ENCODE measurements at regions not wholly inside any gene's neighbourhood (a gene's known extent, or its start where the extent isn't known, plus 50 kb on each side); places are given as distances from the start of the nearest gene placed in this dataset.

- in situ Hi-C loops (cut with MboI; ENCODE audit: low sequenced_read_pairs) (no loop called here), intact Hi-C loops (cut with micrococcal nuclease) (no loop called here), dilution Hi-C loops (cut with HindIII; ENCODE audit: low sequenced_read_pairs, unreplicated experiment) (no loop called here)
- Histone ChIP-seq H2BK20ac (ENCODE audit: low read depth, low read length) (no peak overlapping the region), H2BK15ac (ENCODE audit: low read depth, low read length) (no peak overlapping the region), H3K4me1 (ENCODE audit: control insufficient read depth, insufficient read depth, low read length) (no peaks in the 10 kb centered on the region), H3K18ac (ENCODE audit: low read depth, low read length) (no peak overlapping the region), H2AK9ac (replicated peaks; ENCODE audit: low read depth, low read length, poor library complexity) (no peak overlapping the region), H3K9me3 (ENCODE audit: control insufficient read depth, insufficient read depth, low read length) (no peaks in the 10 kb centered on the region), H3K4me2 (ENCODE audit: low read depth, low read length) (no peak overlapping the region), H4K91ac (ENCODE audit: insufficient read depth, low read depth, low read length) (no peak overlapping the region), H4K20me1 (ENCODE audit: insufficient read depth, low read length) (no peaks in the 10 kb centered on the region), H3K79me1 (ENCODE audit: low read depth in 1 of 2, low read length in 2 of 2) (no peaks in the 10 kb centered on the region), H3K27me3 (ENCODE audit: control insufficient read depth, insufficient read depth, low read length) (no peaks in the 10 kb centered on the region), H4K8ac (ENCODE audit: low read depth in 2 of 2, low read length in 2 of 2) (no peak overlapping the region), H2BK120ac (ENCODE audit: low read depth, low read length) (no peak overlapping the region), H3K9me1 (ENCODE audit: insufficient read depth, low read length) (no peaks in the 10 kb centered on the region), H2AFZ (replicated peaks; ENCODE audit: low read length, poor library complexity) (no peak overlapping the region), H3K4me3 (ENCODE audit: insufficient read depth, low read depth, low read length) (no peak overlapping the region), H2AK5ac (ENCODE audit: low read depth, low read length) (no peak overlapping the region), H3K23ac (ENCODE audit: low read depth, low read length) (no peak overlapping the region), H4K5ac (ENCODE audit: low read depth, low read length) (no peak overlapping the region), H3K27ac (ENCODE audit: insufficient read depth, low read length) (no peak overlapping the region), H3K4ac (ENCODE audit: low read depth, low read length) (no peak overlapping the region), H3K14ac (replicated peaks; ENCODE audit: low read depth, low read length) (no peak overlapping the region), H2BK5ac (ENCODE audit: low read depth, low read length, poor library complexity, severe bottlenecking) (no peak overlapping the region), H3K9ac (ENCODE audit: low read depth, low read length) (no peak overlapping the region), H3K56ac (ENCODE audit: extremely low read depth, insufficient read depth, low read length) (no peak overlapping the region), H3K36me3 (ENCODE audit: control insufficient read depth, insufficient read depth, low read length) (no peaks in the 10 kb centered on the region)
- WGBS, 2 experiments (ENCODE audit: extremely low coverage in 2 of 2, insufficient read length in 1 of 2) = no CpG with 5 or more reads among the region's 1 CpG
- POLR2A ChIA-PET (ENCODE audit: unreplicated experiment) = no interaction called here
- ATAC-seq (ENCODE audit: low read depth) (no peak), DNase-seq (no peak)
- CTCF ChIA-PET = no interaction called here
- TF ChIP-seq MAFK (IDR thresholded peaks at IDR 0.05; ENCODE audit: low read depth, low read length) (no peak), BHLHE40 (IDR thresholded peaks at IDR 0.05; ENCODE audit: low read depth, low read length) (no peak), CTCF (conservative IDR thresholded peaks at IDR 0.05; ENCODE audit: low read depth, low read length) (no peak), MXI1 (IDR thresholded peaks at IDR 0.05; ENCODE audit: borderline replicate concordance, low read depth, low read length) (no peak), RAD21 (IDR thresholded peaks at IDR 0.05; ENCODE audit: low read length) (no peak), NFE2L2 (IDR thresholded peaks at IDR 0.05; ENCODE audit: low read depth, low read length) (no peak), RCOR1 (IDR thresholded peaks at IDR 0.05; ENCODE audit: insufficient replicate concordance, low read length) (no peak), POLR2A (IDR thresholded peaks at IDR 0.05; ENCODE audit: low read depth, low read length) (no peak), ELK1 (IDR thresholded peaks at IDR 0.05; ENCODE audit: borderline replicate concordance, low read depth, low read length) (no peak), CEBPB (IDR thresholded peaks at IDR 0.05; ENCODE audit: low read depth, low read length) (no peak), MAZ (IDR thresholded peaks at IDR 0.05; ENCODE audit: borderline replicate concordance, low read depth, low read length) (no peak), FOS (IDR thresholded peaks at IDR 0.05; ENCODE audit: low read depth, low read length) (no peak), USF2 (IDR thresholded peaks at IDR 0.05; ENCODE audit: low read depth, low read length) (no peak), RFX5 (IDR thresholded peaks at IDR 0.05; ENCODE audit: low read depth, low read length) (no peak), CHD1 (IDR thresholded peaks at IDR 0.05; ENCODE audit: low read depth, low read length) (no peak)
- no TSS peak for BruUV-seq (replicated peaks)
Observed at GRCh38 chr6:126876446-126876845, 242.0 kb upstream of the RSPO3 start.
